LNCAP (cell line): ENCODE measurements at regions not wholly inside any gene's neighbourhood (a gene's known extent, or its start where the extent isn't known, plus 50 kb on each side); places are given as distances from the start of the nearest gene placed in this dataset.

Source experiments
- TF ChIP-seq, protein P1 (sequence below): fragments of 450-650 bp; IDR thresholded peaks from 2 replicates; pipeline ENCODE4 v1.5.1; 2017; ENCODE audit warnings: mild to moderate bottlenecking

DNA sequence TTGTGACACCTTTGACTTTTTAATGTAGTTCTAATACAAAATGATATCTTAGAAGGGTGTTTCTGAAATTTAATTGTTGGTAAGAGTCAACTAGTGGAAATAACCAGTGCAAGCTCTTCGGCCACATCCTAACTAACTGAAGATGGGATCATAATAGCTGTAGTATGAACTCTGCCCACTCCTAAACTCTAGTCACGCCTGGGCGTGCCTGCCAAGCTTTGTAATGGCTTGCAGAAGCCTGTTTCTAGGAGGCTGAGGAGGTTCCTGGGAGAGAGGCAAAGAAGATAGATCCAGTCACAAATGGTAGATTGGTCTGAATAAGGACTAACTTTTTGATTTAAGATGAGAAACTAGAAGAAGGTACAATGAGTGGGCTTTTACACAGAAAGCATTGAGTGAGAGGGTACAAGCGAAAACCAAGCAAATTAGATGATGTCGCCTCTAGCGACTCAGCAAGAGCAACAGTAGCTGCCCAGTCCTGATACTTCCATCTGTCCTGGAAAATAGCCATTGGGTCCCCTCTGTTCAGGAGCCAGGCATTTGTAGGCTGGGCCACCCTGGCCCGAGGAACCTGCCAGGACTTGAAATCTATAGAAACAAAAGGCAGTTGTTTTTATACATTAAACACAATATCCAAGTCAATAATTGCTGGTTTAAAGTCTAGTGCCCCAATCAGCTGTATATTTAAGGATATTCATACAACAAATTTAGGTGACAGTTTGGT is 148.8 kb downstream of the SLC38A4 start:
- TF ChIP-seq, protein P1, sequence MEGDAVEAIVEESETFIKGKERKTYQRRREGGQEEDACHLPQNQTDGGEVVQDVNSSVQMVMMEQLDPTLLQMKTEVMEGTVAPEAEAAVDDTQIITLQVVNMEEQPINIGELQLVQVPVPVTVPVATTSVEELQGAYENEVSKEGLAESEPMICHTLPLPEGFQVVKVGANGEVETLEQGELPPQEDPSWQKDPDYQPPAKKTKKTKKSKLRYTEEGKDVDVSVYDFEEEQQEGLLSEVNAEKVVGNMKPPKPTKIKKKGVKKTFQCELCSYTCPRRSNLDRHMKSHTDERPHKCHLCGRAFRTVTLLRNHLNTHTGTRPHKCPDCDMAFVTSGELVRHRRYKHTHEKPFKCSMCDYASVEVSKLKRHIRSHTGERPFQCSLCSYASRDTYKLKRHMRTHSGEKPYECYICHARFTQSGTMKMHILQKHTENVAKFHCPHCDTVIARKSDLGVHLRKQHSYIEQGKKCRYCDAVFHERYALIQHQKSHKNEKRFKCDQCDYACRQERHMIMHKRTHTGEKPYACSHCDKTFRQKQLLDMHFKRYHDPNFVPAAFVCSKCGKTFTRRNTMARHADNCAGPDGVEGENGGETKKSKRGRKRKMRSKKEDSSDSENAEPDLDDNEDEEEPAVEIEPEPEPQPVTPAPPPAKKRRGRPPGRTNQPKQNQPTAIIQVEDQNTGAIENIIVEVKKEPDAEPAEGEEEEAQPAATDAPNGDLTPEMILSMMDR, result no peak

DNA sequence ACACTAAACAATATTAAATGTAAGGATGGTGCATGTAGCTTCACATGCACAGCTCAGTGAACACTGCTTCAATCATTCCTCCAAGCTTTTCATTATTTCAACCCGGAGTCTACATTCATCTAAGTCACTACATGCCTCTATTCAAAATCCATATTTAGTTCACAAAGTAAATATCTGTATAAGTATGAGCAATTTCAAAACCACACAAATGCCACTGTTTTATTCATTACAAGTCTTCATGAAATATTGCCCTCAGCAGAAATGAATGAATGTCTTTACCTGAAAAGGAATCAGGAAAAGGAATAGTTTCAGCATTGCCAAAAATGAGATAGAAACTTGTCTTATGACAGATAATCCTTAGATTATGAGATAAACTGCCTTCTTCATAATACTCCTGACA is 149.4 kb downstream of the SLC38A4 start:
- TF ChIP-seq, protein P1, result no peak

DNA sequence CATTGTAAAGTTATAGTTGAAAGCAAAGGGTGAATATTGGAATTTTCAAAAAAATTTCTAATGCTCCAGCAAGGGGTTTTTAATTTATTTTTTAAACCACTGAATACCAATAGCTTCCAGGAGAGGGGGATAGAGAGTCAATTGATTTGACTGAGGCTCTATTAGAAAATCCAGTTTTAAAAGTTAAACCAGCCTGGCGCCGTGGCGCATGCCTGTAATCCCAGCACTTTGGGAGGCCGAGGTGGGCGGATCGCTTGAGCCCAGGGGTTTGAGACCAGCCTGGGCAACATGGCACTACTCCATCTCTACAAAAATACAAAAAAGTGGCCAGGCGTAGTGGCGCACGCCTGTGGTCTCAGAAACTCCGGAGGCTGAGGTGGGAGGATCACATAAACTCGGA is 150.1 kb downstream of the SLC38A4 start:
- TF ChIP-seq, protein P1, result peak; percentile 65

DNA sequence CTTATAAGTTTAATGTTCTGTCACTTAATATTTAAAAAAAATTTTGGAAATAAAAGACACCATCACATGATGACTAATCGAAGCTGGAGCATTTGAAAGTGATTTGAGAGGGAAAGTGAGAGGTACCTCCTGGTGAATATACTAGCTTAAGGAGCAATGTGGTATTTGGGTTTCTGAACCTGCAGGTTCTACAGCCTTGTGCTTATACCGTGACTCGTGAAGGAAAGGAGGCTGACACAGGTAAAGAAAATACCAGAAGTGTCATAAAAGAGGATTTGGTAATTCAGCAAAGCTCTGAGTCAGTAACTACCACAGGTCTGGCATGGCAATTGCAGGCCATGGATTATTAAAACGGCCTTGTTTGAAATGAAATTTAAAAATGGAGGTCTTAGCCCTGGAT is 151.0 kb downstream of the SLC38A4 start:
- TF ChIP-seq, protein P1, result no peak

DNA sequence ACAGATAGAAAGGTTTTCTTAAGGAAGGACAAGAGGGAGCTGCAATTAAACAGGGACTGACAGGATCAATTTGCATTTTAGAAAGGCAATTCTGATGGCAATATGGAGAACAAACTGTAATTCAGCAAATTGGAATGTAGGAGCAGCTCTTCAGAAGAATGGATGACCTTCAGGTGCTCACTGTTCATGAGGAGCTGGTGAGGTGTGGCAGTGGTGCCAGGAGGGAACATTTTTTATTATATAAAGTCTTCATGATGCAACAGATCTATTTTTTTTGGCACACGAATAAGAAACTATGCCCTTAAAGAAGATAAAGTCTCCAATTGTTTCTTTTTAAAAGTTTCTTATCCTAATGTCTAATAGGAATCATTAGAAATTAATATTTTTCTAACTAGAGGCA is 151.7 kb downstream of the SLC38A4 start:
- TF ChIP-seq, protein P1, result no peak

DNA sequence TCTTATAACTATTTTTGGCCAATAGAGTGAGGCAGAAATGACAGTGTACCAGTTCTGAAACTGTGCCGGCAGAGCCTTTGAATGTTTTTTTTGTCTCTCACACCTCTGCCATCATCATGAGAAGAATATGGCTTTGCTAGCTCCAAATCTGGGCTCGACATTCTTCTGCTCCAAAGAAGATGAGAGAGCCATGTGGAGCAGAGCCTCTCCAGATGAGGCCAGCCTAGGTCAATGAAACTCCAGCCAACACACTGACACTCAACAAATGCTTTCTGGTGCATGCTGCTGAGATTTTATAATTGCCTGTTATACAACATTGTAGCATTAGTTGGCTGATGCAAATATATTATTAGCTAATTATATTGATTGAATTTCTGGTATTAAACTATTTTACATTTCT is 154.7 kb downstream of the SLC38A4 start:
- TF ChIP-seq, protein P1, result no peak

DNA sequence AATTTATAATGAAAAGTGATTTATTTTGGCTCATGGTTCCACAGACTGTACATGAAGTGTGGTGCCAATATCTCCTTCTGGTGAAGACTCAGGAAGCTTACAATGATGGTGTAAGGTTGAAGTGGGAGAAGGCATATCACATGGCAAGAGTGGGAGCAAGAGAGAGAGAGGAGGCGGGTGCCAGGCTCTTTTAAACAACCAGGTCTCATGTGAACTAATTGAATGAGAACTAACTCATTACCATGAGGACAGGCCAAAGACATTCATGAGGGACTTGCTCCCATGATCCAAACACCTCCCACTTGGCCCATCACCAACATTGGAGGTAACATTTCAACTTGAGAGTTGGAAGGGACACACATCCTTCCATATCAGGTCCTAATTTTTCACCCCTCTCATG is 155.2 kb downstream of the SLC38A4 start:
- TF ChIP-seq, protein P1, result no peak

DNA sequence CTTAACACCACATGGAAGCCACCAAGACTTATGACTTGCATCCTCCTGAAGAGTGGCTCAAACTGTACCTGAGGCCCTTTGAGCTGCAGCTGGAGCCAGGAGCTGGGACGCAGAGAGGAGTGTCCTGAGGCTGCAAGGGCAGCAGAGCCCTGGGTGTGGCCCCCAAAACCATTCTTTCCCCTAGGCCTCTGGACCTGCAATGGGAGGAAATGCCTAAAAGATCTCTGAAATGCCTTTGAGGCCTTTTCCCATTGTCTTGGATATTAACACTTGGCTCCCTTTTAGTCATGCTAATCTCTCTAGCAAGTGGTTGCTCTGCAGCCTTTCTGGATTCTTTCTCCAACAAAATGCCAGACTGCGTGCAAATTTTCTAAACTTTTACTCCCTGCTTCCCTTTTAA is 156.1 kb downstream of the SLC38A4 start:
- TF ChIP-seq, protein P1, result no peak
